NB4 (cell line): ENCODE measurements at regions not wholly inside any gene's neighbourhood (a gene's known extent, or its start where the extent isn't known, plus 50 kb on each side); places are given as distances from the start of the nearest gene placed in this dataset.

ENCODE experiments used
- POLR2A ChIP-seq: IDR thresholded peaks from 2 replicates; pipeline ENCODE4 v1.6.1; 2011; ENCODE audit warnings: mild to moderate bottlenecking; ENCODE audit not compliant: insufficient read length; ENCODE audit errors: extremely low read depth
- TF ChIP-seq, protein P1 (sequence below): IDR thresholded peaks from one replicate; pipeline ENCODE4 v1.5.1; 2012; ENCODE audit warnings: low read depth, low read length

DNA sequence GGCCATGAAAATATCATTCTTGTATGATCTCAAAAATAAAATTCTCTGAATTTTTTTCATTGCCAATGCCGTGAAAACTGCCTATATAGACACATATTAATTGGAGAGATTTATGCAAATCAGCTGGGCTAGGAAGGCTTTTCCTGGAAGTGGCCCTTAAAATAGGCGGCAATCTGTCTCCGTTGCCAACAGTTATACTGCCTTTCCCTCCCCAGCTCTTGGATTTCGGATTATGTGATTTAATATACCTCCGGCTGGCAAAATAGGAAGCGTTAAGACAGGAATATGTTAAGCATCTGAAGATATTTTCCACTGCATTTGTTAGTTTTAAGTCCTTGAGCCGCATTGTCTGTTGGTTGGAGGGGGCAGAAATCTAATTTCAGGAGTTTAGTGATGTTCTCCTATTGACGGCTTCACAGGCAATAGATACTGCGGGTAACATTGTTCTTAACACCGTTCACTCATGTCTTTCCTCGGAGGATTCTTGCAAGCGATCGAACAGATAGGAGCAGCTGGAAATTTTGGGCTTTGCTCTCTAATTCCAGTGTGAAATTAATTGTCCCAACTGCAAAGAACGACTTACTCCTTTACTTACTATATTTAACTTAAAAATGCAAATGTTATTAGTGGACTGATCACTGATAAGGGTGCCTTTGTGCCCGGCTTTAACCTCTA, 113.3 kb downstream of the LINC00237 start:
- no peak for TF ChIP-seq POLR2A
- TF ChIP-seq, protein P1, sequence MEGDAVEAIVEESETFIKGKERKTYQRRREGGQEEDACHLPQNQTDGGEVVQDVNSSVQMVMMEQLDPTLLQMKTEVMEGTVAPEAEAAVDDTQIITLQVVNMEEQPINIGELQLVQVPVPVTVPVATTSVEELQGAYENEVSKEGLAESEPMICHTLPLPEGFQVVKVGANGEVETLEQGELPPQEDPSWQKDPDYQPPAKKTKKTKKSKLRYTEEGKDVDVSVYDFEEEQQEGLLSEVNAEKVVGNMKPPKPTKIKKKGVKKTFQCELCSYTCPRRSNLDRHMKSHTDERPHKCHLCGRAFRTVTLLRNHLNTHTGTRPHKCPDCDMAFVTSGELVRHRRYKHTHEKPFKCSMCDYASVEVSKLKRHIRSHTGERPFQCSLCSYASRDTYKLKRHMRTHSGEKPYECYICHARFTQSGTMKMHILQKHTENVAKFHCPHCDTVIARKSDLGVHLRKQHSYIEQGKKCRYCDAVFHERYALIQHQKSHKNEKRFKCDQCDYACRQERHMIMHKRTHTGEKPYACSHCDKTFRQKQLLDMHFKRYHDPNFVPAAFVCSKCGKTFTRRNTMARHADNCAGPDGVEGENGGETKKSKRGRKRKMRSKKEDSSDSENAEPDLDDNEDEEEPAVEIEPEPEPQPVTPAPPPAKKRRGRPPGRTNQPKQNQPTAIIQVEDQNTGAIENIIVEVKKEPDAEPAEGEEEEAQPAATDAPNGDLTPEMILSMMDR = no peak
